Loucy (cell line): ENCODE measurements at regions not wholly inside any gene's neighbourhood (a gene's known extent, or its start where the extent isn't known, plus 50 kb on each side); places are given as distances from the start of the nearest gene placed in this dataset.

Source experiments
- H2AFZ ChIP-seq: fragments of 200-600 bp; sonication (generic); 2 replicates; pipeline ENCODE4 v1.6.0; 2016; ENCODE audit warnings: antibody characterized with exemption, mild to moderate bottlenecking, low read length, moderate library complexity
- H3F3A ChIP-seq: fragments of 200-600 bp; 2 replicates; pipeline ENCODE4 v1.6.0; 2016; ENCODE audit warnings: antibody characterized with exemption, low read depth, mild to moderate bottlenecking
- H3K27me3 ChIP-seq: fragments of 200-600 bp; sonication (generic); 2 replicates; pipeline ENCODE4 v1.6.1; 2014; ENCODE audit warnings: low read length, mild to moderate bottlenecking; ENCODE audit not compliant: insufficient read depth, poor library complexity, severe bottlenecking
- H3K36me3 ChIP-seq: fragments of 200-600 bp; sonication (generic); 2 replicates; pipeline ENCODE4 v1.6.1; 2016; ENCODE audit warnings: low read length; ENCODE audit not compliant: insufficient read depth
- H3K4me1 ChIP-seq: fragments of 200-600 bp; sonication (generic); 2 replicates; pipeline ENCODE4 v1.5.1; 2014; ENCODE audit warnings: low read length, mild to moderate bottlenecking; ENCODE audit not compliant: insufficient read depth, poor library complexity, severe bottlenecking
- H3K4me2 ChIP-seq: fragments of 200-600 bp; sonication (generic); 2 replicates; pipeline ENCODE4 v1.6.0; 2014; ENCODE audit warnings: antibody characterized with exemption, low read length, low read depth, mild to moderate bottlenecking; ENCODE audit not compliant: poor library complexity, severe bottlenecking
- H3K4me3 ChIP-seq: fragments of 200-600 bp; sonication (generic); 2 replicates; pipeline ENCODE4 v1.5.1; 2014; ENCODE audit warnings: low read length, mild to moderate bottlenecking, mixed read lengths; ENCODE audit not compliant: poor library complexity, severe bottlenecking
- H3K79me2 ChIP-seq: fragments of 200-600 bp; sonication (generic); 2 replicates; pipeline ENCODE4 v1.6.1; 2014; ENCODE audit warnings: low read length; ENCODE audit not compliant: insufficient read depth
- H3K9ac ChIP-seq: fragments of 200-600 bp; sonication (generic); 2 replicates; pipeline ENCODE4 v1.6.0; 2014; ENCODE audit warnings: mild to moderate bottlenecking, low read depth, low read length, moderate library complexity; ENCODE audit not compliant: poor library complexity, severe bottlenecking
- H3K9me2 ChIP-seq: fragments of 200-600 bp; sonication (generic); replicated peaks from 2 replicates; pipeline ENCODE4 v1.6.1; 2016; ENCODE audit warnings: low read depth, low read length, mixed read lengths
- H3K9me3 ChIP-seq: fragments of 200-600 bp; sonication (generic); 2 replicates; pipeline ENCODE4 v1.6.1; 2014; ENCODE audit warnings: mild to moderate bottlenecking, antibody characterized with exemption, low read length, low read depth; ENCODE audit not compliant: insufficient read depth
- H4K20me1 ChIP-seq: fragments of 200-600 bp; sonication (generic); 2 replicates; pipeline ENCODE4 v1.6.0; 2014; ENCODE audit warnings: antibody characterized with exemption, low read length, mild to moderate bottlenecking; ENCODE audit not compliant: insufficient read depth, poor library complexity, severe bottlenecking
- CTCF ChIP-seq: fragments of 200-600 bp; sonication (generic); conservative IDR thresholded peaks from 2 replicates; pipeline ENCODE4 v1.5.1; 2014; ENCODE audit warnings: mild to moderate bottlenecking, antibody characterized with exemption, low read length
- EZH2phosphoT487 ChIP-seq: fragments of 200-600 bp; IDR thresholded peaks from 2 replicates; pipeline ENCODE4 v1.6.1; 2018; ENCODE audit warnings: antibody characterized with exemption, mild to moderate bottlenecking, moderate library complexity, borderline replicate concordance

- peak overlapping the region; percentile 41; the same call in 1 of the 2 replicates for H2AFZ ChIP-seq
- TF ChIP-seq EZH2phosphoT487 (no peak), CTCF (peak; percentile 80)
- no peak overlapping the region for H3K4me2 ChIP-seq
- no peaks in the 10 kb centered on the region for H3K9me3 ChIP-seq
- H3K4me3 ChIP-seq: no peak overlapping the region
- peaks cover 11% of the 10 kb centered on the region for H3K4me1 ChIP-seq
- no peaks in the 10 kb centered on the region for H3F3A ChIP-seq
- no peaks in the 10 kb centered on the region for H3K27me3 ChIP-seq
- H3K9ac ChIP-seq: no peak overlapping the region
- H4K20me1 ChIP-seq: no peaks in the 10 kb centered on the region
- H3K79me2 ChIP-seq: no peaks in the 10 kb centered on the region
- H3K9me2 ChIP-seq: no peaks in the 10 kb centered on the region
- no peaks in the 10 kb centered on the region for H3K36me3 ChIP-seq
Measured at GRCh38 chr6:118735320-118735719, 83.9 kb upstream of the CEP85L start.

GRCh38 chr6:118725944-118726343, 74.6 kb upstream of the CEP85L start:
- Histone ChIP-seq H3K9me2 (no peaks in the 10 kb centered on the region), H4K20me1 (no peaks in the 10 kb centered on the region), H2AFZ (peak overlapping the region; percentile 42; the same call in 1 of the 2 replicates), H3K27me3 (no peaks in the 10 kb centered on the region), H3K36me3 (no peaks in the 10 kb centered on the region), H3K4me1 (peaks cover 12% of the 10 kb centered on the region), H3F3A (no peaks in the 10 kb centered on the region), H3K4me2 (no peak overlapping the region), H3K4me3 (no peak overlapping the region), H3K79me2 (no peaks in the 10 kb centered on the region), H3K9me3 (no peaks in the 10 kb centered on the region), H3K9ac (no peak overlapping the region)
- TF ChIP-seq CTCF: peak; percentile 44
- no peak for TF ChIP-seq EZH2phosphoT487

GRCh38 chr6:118724211-118724610, 72.8 kb upstream of the CEP85L start:
- Histone ChIP-seq H3K4me3 (no peak overlapping the region), H3K9ac (no peak overlapping the region), H3F3A (no peaks in the 10 kb centered on the region), H3K9me3 (no peaks in the 10 kb centered on the region), H3K36me3 (no peaks in the 10 kb centered on the region), H3K4me2 (no peak overlapping the region), H2AFZ (no peak overlapping the region), H3K79me2 (no peaks in the 10 kb centered on the region), H3K9me2 (no peaks in the 10 kb centered on the region), H3K4me1 (peaks cover 25% of the 10 kb centered on the region), H3K27me3 (no peaks in the 10 kb centered on the region), H4K20me1 (no peaks in the 10 kb centered on the region)
- TF ChIP-seq EZH2phosphoT487 (no peak), CTCF (no peak)
